ENCODE measurements at regions not wholly inside any gene's neighbourhood (a gene's known extent, or its start where the extent isn't known, plus 50 kb on each side); places are given as distances from the start of the nearest gene placed in this dataset.

DNA sequence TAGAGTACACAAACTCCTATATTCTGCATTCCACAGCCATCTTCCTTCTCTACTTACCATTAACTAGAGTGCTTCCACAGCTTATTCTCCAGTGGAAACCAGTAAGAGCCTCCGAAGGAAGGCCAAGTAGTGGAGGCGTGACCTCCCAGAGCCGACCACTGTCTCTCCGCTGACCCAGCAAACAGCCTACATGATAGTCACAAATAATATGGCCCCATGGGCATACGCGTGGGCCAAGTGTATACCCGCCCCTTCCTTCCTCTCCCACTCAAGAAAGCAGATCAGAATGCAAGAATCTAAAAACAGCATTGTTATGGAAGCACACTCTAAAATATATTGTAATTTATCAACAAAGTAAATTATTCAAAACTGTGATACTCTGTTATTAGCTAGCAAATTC is 526.6 kb upstream of the JARID2 start:
- TF ChIP-seq, protein P1, sequence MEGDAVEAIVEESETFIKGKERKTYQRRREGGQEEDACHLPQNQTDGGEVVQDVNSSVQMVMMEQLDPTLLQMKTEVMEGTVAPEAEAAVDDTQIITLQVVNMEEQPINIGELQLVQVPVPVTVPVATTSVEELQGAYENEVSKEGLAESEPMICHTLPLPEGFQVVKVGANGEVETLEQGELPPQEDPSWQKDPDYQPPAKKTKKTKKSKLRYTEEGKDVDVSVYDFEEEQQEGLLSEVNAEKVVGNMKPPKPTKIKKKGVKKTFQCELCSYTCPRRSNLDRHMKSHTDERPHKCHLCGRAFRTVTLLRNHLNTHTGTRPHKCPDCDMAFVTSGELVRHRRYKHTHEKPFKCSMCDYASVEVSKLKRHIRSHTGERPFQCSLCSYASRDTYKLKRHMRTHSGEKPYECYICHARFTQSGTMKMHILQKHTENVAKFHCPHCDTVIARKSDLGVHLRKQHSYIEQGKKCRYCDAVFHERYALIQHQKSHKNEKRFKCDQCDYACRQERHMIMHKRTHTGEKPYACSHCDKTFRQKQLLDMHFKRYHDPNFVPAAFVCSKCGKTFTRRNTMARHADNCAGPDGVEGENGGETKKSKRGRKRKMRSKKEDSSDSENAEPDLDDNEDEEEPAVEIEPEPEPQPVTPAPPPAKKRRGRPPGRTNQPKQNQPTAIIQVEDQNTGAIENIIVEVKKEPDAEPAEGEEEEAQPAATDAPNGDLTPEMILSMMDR (conservative IDR thresholded peaks at IDR 0.05; ENCODE audit: low read length), result no peak
- TF ChIP-seq EZH2phosphoT487 (IDR thresholded peaks at IDR 0.05; ENCODE audit: borderline replicate concordance, low read depth, low read length), result no peak
